ENCODE measurements at regions not wholly inside any gene's neighbourhood (a gene's known extent, or its start where the extent isn't known, plus 50 kb on each side); places are given as distances from the start of the nearest gene placed in this dataset.

- TF ChIP-seq, protein P1, sequence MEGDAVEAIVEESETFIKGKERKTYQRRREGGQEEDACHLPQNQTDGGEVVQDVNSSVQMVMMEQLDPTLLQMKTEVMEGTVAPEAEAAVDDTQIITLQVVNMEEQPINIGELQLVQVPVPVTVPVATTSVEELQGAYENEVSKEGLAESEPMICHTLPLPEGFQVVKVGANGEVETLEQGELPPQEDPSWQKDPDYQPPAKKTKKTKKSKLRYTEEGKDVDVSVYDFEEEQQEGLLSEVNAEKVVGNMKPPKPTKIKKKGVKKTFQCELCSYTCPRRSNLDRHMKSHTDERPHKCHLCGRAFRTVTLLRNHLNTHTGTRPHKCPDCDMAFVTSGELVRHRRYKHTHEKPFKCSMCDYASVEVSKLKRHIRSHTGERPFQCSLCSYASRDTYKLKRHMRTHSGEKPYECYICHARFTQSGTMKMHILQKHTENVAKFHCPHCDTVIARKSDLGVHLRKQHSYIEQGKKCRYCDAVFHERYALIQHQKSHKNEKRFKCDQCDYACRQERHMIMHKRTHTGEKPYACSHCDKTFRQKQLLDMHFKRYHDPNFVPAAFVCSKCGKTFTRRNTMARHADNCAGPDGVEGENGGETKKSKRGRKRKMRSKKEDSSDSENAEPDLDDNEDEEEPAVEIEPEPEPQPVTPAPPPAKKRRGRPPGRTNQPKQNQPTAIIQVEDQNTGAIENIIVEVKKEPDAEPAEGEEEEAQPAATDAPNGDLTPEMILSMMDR (tag by site-specific recombination; IDR thresholded peaks at IDR 0.05), result no peak
- TF ChIP-seq ZNF585B (tag by site-specific recombination; IDR thresholded peaks at IDR 0.05) (no peak), ZSCAN30 (tag by site-specific recombination; IDR thresholded peaks at IDR 0.05) (no peak)
These were observed 62.5 kb upstream of the PLEKHG3 start for GRCh38 chr14:64641760-64642159.
